PC-9 (cell line): ENCODE measurements at regions not wholly inside any gene's neighbourhood (a gene's known extent, or its start where the extent isn't known, plus 50 kb on each side); places are given as distances from the start of the nearest gene placed in this dataset.

Source experiments
- CTCF ChIP-seq: fragments of 200-600 bp; sonication (generic); conservative IDR thresholded peaks from 2 replicates; pipeline ENCODE4 v1.6.1; 2017; ENCODE audit warnings: mixed run types, antibody characterized with exemption, mild to moderate bottlenecking, moderate library complexity
- EZH2 ChIP-seq: fragments of 200-600 bp; sonication (generic); IDR thresholded peaks from 2 replicates; pipeline ENCODE4 v1.8.0; 2017; ENCODE audit warnings: antibody characterized with exemption, low read depth

GRCh38 chr5:73228052-73228451 is 55.1 kb downstream of the TMEM174 start:
- no peak for TF ChIP-seq CTCF
- no peak for TF ChIP-seq EZH2
